ENCODE measurements at regions not wholly inside any gene's neighbourhood (a gene's known extent, or its start where the extent isn't known, plus 50 kb on each side); places are given as distances from the start of the nearest gene placed in this dataset.

DNA sequence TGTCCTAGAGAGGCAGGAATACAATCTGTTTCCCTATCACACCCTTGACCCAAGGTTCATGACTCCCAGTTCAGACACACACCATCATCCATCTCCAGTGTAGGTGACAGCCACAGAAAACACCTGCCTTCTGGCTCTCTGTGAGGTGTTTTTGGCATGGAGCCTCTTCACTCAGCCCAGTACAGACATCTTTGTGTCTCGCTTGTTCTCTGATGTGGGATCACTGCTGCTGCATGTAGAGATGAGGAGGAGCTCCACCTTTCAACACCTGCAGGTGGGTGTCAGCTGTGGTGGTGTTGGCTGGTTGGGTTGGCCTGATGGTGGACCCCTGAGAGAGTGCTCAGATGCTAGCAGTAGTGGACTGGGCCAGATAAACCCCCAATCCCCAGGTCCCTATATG, 916.7 kb upstream of the B3GALT2 start:
- no peaks in the 10 kb centered on the region for H3K36me3 Mint-ChIP-seq (ENCODE audit: low read depth)
- no peaks in the 10 kb centered on the region for H3K9me3 Mint-ChIP-seq
- no peaks in the 10 kb centered on the region for H3K27me3 Mint-ChIP-seq (ENCODE audit: insufficient read depth)
- H3K27ac Mint-ChIP-seq, result no peak overlapping the region
- TF ChIP-seq, protein P1, sequence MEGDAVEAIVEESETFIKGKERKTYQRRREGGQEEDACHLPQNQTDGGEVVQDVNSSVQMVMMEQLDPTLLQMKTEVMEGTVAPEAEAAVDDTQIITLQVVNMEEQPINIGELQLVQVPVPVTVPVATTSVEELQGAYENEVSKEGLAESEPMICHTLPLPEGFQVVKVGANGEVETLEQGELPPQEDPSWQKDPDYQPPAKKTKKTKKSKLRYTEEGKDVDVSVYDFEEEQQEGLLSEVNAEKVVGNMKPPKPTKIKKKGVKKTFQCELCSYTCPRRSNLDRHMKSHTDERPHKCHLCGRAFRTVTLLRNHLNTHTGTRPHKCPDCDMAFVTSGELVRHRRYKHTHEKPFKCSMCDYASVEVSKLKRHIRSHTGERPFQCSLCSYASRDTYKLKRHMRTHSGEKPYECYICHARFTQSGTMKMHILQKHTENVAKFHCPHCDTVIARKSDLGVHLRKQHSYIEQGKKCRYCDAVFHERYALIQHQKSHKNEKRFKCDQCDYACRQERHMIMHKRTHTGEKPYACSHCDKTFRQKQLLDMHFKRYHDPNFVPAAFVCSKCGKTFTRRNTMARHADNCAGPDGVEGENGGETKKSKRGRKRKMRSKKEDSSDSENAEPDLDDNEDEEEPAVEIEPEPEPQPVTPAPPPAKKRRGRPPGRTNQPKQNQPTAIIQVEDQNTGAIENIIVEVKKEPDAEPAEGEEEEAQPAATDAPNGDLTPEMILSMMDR (IDR thresholded peaks at IDR 0.05), result no peak
- no peak for DNase-seq
- H3K4me3 Mint-ChIP-seq, result no peak overlapping the region
- no peaks in the 10 kb centered on the region for H3K4me1 Mint-ChIP-seq (ENCODE audit: low read depth)

DNA sequence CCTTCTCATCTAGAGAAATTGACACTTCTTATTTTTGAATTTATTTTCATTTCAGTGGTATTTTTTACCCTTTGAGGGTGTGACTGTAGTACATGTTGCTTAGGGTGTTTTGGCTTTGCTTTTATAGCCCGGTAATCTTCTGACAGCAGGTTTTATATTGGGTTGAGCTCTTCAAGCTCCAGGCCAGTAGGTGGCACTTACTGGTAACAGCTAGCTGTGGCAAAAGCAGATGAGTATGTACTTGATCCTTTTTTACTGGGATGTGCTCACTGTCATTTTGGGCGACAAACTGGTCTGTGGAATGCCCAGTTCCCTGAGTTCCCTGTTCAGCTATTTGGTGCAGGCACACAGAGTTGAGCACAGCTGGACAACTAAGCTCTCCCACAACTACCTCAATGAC, 916.2 kb upstream of the B3GALT2 start:
- Mint-ChIP-seq H3K27me3 (ENCODE audit: insufficient read depth) (no peaks in the 10 kb centered on the region), H3K4me1 (ENCODE audit: low read depth) (no peaks in the 10 kb centered on the region), H3K9me3 (no peaks in the 10 kb centered on the region), H3K4me3 (no peak overlapping the region), H3K27ac (no peak overlapping the region), H3K36me3 (ENCODE audit: low read depth) (no peaks in the 10 kb centered on the region)
- DNase-seq, result peak; percentile 19
- TF ChIP-seq, protein P1 (IDR thresholded peaks at IDR 0.05), result peak; percentile 60

DNA sequence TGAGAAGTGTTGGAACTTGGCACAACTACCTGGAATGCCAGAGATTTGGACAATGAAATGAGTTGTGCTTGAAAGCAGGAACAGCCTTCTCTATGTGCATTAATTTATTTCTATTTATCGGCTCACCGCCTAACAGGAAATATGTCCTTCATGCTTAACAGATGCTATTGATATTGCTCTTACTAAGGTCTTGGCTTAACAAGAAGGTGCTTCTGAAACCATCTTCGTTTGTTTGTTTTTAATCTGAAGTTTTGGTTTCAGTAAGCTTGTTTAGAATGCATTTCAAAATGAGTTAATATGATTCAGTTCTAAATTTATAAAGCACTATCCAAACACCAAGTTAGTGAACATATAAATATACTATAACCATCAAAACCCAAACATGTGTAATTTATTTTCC, 898.3 kb upstream of the B3GALT2 start:
- TF ChIP-seq, protein P1 (IDR thresholded peaks at IDR 0.05), result no peak
- Mint-ChIP-seq H3K27me3 (ENCODE audit: insufficient read depth) (no peaks in the 10 kb centered on the region), H3K4me3 (no peak overlapping the region), H3K36me3 (ENCODE audit: low read depth) (no peaks in the 10 kb centered on the region), H3K4me1 (ENCODE audit: low read depth) (no peaks in the 10 kb centered on the region), H3K27ac (no peak overlapping the region), H3K9me3 (no peaks in the 10 kb centered on the region)
- DNase-seq, result no peak

DNA sequence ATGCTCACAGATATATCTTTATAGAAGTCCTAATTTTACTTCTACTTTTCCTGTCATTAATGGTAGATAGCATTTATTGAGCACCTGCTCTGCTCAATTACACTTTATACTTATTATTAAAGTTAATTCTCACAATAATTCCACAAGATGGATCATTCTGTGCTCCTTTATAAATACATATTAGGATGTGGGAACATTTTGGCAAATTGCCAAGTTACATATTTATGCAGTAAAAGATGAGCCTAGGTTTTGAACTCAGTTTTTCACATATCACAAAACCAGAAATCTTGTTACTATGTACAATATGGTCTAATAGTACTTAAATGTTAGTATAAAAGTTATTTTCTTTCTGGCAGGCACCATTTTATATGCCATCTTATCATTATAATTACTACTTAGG, 895.0 kb upstream of the B3GALT2 start:
- Mint-ChIP-seq H3K9me3 (no peaks in the 10 kb centered on the region), H3K27me3 (ENCODE audit: insufficient read depth) (no peaks in the 10 kb centered on the region), H3K27ac (no peak overlapping the region), H3K4me1 (ENCODE audit: low read depth) (no peaks in the 10 kb centered on the region), H3K4me3 (no peak overlapping the region), H3K36me3 (ENCODE audit: low read depth) (no peaks in the 10 kb centered on the region)
- no peak for DNase-seq
- TF ChIP-seq, protein P1 (IDR thresholded peaks at IDR 0.05), result no peak

DNA sequence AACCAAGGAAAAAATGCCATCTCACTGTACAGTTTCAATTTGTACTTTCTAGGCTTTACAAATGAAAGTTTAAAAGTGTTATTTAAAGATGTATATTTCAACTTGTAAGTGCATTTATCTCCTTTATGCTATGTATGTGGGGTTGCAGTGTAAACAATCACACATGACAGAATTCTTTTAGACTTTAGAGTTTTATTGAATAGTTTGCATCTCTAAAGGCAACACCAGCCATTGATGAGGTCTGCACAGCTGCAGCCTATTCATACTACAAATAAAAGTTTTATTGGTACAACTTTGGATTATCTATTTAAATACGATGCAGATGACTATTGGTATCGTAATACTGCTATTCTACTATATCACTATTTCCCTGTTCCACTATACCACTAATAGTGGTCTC, 894.4 kb upstream of the B3GALT2 start:
- Mint-ChIP-seq H3K27me3 (ENCODE audit: insufficient read depth) (no peaks in the 10 kb centered on the region), H3K27ac (no peak overlapping the region)

More for the DNA sequence above, 894.4 kb upstream of the B3GALT2 start:
- DNase-seq, result no peak
- no peaks in the 10 kb centered on the region for H3K36me3 Mint-ChIP-seq (ENCODE audit: low read depth)
- H3K9me3 Mint-ChIP-seq, result no peaks in the 10 kb centered on the region
- no peaks in the 10 kb centered on the region for H3K4me1 Mint-ChIP-seq (ENCODE audit: low read depth)
- TF ChIP-seq, protein P1 (IDR thresholded peaks at IDR 0.05), result no peak
- H3K4me3 Mint-ChIP-seq, result no peak overlapping the region
